HG03558 (cell line): ENCODE measurements at regions not wholly inside any gene's neighbourhood (a gene's known extent, or its start where the extent isn't known, plus 50 kb on each side); places are given as distances from the start of the nearest gene placed in this dataset.
"Not testable (repeated sequence)": the region's sequence is repeated elsewhere in the genome, so short reads cannot be mapped to it uniquely, and the experiment has no call there.

Source experiments
- ATAC-seq: cut with Tn5 transposase; IDR thresholded peaks from one replicate; pipeline ENCODE4 v1.9.1; 2021; ENCODE audit warnings: moderate number of reproducible peaks; ENCODE audit not compliant: unreplicated experiment; ENCODE audit errors: extremely low read depth

DNA sequence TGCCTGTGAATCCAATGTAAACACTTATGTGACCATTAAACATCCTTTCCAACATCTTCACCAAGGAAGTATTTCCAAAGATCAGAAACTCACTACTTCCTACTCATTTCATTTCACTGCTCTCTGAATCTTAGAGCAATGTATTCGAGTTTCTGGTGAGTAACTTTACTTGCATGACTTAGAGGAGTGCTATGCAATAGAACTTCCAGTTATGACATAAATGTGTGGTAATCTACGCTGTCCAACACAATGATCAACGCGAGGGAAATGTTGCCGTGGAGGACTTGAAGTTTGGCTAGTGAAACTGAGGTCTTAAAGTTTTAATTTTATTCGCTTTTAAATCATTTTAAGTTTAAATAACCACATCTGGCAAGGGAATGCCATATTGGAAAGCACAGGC is 1326.3 kb downstream of the XPNPEP1 start:
- no peak for ATAC-seq

DNA sequence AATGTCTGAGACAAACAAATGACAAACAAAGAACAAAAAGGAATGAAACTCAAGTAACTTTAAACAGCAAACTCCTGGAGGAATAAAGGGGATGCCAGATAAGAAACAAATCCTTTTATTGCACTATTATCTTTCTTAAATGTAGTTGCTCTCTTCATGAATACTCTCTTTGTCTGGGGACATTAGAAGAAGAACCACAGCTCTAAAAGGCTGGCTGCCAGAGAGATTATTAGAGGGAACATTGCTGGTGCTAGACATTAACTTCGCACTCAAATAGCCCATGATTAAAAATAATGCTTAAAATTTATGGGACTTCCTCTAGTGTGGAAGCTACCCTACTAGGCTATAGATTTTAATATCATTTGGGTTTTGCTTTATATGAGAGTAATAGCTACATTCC is 1330.4 kb downstream of the XPNPEP1 start:
- no peak for ATAC-seq

DNA sequence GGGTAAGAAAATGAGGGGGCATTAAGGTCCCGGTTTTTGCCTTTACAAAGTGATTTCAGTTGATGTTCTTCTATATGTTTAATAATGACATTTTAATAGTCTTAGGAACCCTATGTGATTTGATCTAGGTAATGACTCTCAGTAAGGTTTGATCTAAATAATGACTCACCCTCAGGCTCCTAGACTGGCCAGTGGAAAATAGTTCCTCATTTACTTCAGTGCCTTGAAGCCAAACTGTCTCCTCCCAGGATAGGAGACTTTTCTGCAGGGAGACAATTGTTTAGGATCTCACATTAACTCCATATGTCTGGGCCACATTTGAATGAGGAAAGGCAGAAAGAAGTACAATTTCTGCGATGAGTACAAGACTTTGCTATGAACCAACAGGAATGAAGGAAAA is 1331.9 kb downstream of the XPNPEP1 start:
- no peak for ATAC-seq

DNA sequence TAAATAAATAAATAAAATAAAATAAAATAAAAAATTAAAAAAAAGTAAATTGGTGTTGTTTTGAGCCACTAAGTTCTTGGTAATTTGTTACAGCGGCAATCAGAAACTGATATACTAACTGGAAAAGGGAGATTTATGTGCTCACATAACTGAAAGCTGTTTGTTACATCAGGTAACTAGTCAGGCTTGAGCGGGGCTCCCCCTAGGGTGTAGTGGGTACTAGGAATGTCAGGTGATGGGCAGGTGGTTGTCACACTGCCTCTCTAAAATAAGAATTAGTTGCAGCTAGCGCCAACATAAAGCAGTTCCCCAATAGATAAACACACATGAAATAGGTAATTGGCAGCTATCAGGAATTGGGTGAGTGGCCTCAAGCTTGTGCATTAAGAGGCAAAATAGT is 1336.9 kb downstream of the XPNPEP1 start:
- no peak for ATAC-seq

DNA sequence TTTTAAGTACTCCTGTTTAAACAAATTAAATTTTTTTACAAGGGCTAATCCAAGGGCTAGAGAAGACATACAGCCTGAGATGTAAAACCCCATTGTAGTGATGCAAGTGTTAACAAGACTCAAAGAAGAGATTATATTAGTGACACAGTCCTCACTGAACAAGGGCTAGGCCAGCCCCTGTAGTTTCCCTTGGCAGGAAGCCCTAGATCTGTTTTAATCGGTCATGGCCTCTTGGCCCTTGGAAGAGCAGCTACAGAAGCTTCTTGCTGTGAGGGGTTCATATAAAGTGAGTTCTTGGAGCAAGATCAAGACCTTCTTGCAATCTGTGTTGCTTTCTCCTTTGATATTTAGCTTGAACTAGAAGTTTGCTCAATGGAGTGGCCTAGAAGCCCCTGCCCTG is 1339.4 kb downstream of the XPNPEP1 start:
- ATAC-seq: no peak

DNA sequence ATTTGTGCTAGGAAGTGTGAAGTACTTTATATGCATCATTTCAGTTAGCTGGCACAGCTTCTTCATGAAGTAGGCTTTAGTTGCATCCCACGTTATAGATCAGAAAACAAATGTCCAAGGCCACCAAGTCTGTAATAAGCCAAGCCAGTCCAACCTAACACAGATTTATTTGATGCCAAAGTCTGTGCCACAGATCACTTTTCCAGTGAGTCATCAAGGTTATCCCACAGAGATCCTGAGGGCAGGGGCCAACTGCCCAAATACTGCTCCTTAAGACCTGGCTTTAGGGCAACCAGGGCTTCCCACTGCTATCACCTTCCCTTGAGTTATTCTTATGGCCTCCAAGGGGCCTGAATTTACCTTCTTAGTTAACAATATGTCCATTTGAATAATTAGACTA is 1340.4 kb downstream of the XPNPEP1 start:
- ATAC-seq: no peak

DNA sequence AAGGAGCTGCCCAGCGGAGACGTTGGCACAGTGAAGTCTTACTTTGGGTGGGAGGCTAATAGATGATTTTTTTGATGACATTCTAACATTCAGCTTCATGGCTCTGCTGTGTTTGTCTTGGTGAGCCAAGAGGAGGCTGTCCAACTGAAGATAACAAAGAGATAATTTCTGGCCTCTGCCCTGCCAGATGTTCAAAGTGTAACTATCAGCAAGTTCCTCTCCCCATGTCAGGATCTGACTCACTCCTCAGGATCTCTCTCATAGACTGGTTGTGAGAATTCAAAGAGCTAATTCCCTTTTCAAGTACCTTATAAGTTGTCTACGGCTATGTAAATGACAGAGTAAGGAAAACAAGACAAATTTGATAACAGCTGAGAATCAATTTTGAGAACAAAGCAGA is 1340.9 kb downstream of the XPNPEP1 start:
- ATAC-seq: no peak

DNA sequence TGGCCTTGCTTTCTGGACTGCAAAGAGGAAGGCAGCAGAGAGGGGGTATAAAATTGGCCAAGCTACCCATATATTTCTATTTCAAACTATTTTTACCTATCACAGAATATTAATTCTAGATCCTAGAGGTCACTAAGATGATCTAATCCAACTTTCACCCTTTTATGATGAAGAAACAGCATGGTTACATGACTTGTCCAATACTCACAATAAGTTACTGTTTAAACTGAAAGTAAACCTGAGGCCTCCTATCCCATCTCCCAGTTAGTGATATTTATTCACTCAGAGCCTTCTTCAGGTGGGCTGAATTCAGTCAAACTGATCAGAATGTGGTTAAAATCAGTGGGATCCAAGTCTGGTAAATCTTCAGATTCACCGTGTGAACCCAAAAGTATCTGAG is 1345.1 kb downstream of the XPNPEP1 start:
- ATAC-seq: no peak

DNA sequence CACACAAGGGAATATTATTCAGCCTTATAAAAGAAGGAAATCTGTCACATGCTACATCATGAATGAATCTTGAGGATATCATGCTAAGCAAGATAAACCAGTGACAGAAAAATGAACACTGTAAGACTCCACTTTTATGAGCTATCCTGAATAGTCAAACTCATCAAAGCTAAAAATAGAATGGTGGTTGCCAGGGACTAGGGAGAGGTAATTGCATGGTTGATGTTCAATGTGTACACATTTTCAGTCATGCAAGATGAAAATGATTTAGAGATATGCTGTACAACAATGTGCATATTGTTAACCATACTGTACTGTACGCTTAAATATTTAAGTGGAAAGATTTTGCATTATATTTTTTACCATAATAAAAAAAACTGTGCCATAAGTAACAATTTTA is 1349.1 kb downstream of the XPNPEP1 start:
- no peak for ATAC-seq

DNA sequence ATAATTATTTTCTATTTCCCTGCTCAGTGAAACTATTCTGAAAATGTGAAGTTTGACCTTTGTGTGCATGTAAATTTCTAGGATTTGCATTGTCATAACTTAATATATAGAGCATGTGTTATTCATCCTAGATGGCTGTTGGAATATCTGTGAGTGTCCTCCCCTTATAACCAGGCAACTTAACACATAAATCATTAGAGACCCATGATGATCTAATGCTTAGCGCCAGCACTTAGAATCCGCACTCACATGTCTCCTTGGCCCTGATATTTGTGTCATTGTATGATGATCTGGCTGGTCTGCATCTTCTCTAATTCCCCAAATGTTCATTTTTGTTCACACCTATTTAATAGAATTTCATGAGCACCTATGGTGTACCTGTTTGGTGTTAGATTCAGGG is 1354.5 kb downstream of the XPNPEP1 start:
- no peak for ATAC-seq

DNA sequence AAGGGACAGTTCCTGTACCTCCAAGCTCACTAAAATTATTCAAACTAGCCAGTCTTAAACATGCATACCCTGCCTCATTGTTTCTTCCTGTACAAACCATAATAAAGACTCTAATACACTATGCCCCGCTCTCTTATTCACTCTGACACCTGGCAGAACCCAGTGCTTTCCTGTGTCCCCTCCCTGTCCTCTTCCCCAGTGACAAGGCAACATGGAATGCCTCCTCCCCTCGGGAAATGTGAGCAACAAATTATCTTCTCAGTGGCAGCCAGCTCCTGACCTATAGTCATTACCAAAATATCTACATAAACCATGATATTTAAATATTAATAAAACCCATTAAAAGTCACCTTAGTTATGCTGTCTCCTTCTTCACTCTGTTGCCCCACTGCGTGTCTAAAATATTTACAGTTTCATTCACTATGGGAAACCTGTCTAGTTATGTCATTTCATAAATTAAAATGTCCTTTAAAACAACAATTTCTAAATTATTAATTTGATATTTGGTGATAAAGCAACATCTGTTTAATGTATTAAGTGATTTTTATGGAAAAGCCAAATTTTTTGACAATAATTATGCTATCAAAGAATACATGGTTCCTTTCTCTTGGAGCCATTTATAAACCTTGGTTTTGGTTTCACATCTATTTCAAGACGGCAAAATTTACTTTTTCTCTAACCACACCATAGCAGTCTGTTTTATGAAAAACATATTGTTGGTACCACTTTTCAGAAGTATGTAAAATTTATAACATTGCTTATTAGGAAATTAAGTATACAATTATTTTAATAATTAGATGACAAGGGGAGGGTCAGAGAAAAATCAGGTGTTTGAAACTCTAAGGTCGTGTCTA is 1355.2 kb downstream of the XPNPEP1 start:
- no peak for ATAC-seq

DNA sequence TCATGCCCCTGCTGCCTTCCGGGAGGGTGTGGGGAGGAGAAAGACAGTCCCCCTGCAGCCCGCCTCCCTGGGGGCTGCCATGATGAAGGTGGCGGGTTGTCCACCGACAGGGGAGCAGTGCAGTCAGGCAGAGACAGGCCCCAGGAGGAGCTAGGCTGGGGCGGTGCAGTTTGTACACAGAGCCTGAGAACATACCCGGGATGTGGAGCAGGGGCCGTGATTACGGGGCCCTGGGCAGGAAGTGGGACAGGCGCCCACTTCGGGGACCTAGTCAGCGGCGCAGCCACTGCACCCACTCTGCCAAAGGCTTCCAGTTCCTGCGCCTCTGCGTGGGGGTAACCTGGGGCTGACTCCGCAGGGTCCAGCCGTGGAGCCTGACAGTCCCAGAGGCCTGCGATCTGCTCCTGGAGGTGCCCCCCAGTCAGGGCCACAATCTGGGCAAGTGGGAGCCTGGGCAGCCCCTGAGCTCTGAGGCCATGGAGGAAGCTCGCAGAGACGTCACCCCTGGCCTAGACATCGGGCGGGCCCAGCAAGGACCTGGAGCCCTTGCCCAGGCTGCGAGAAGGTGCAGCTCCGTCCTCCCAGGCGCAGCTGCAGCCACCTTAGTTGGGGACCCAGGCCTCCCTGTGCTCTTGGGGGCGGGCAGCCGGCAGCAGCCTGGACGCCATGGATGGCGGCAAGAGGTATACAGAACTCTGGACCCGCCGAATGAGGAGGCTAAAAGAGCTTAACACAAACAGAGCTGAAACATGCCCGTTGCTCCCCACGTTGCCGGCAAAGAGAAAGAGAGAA is 1356.8 kb downstream of the XPNPEP1 start:
- no peak for ATAC-seq

DNA sequence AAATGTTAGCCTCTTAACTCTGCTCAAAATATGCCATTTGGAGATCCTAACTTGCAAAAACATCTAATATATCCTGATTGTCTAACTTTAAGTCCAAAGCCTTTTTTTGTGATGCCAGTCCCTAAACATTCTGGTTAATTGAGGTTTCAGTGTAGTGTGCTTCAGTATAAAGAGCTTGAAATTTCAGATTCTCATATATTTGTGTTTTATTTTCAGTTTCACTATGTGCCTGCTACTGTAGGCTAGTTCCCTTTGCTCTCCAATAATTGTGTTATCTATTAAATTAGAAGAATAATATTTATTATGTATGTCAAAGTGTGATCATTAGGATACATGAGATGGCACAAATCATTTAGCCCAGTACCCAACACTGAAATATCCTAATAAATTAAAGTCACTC is 1361.2 kb downstream of the XPNPEP1 start:
- no peak for ATAC-seq

DNA sequence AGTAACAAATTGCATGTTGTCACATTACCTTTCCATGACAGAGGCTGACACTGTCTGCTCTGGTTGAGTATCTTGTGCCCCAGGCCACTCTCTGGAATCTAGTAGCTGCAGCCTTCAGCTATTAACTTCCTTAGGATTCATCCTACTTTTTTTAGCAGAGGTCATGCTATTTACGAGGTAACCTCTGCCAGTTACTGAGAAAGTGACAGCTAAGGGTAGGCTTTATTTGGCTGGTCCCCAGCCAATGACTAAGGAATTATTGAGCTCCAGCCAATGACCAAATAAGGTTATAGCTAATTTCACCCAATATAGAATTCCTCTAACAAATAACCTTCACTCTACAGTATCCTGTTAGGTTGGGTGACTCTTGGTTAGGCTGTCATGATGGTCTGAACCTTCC is 1361.7 kb downstream of the XPNPEP1 start:
- no peak for ATAC-seq

DNA sequence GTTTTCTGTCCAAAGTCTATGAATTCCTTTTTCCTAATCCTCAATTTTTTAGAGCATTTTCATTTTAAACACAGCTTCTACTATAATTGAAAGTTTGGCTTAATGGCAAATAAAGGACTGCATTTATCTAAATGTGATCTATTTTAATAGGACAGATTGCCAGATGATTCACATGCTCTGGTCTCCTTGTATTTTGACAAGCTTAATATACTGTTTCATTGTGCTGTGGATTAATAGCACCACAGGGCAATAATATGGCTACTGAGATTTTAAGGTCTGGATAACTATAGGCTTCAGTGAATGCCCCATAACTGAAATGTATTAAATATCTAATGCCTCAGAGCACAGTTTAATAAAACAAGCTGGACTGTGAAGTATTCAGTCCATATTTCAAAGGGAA is 1362.8 kb downstream of the XPNPEP1 start:
- no peak for ATAC-seq

DNA sequence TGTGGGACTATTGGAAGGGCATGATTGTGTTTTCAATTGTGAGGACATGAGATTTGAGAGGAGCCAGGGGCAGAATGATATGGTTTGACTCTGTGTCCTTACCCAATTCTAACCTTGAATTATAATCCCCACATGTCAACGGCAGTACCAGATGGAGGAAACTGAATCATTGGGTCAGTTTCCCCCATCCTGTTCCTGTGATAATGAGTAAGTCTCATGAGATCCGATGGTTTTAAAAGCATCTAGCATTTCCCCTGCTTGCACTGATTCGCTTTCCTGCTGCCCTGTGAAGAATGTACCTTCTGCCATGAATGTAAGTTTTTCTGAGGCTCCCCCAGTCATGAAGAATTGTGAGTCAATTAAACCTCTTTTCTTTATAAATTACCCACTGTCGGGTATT is 1367.1 kb downstream of the XPNPEP1 start:
- ATAC-seq: no peak

DNA sequence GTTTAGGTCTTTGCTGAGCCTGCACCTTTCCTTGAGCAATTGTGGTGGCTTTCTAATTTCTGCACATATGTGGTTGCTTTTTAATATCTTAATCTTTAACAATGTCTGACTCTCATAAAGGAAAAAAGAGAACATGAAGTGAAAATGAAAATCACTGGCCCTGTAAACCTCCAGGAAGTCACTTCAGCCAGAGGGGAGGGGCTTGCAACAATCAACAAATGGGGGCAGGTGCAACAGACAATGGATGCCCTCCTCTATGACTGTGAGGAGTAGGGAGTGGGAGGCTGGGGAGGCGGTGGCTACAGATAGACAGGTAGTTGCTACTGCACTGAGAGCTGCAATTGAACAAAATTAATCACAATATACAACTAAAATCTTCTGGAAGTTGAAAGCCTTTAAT is 1377.4 kb downstream of the XPNPEP1 start:
- peak; percentile 48 for ATAC-seq

DNA sequence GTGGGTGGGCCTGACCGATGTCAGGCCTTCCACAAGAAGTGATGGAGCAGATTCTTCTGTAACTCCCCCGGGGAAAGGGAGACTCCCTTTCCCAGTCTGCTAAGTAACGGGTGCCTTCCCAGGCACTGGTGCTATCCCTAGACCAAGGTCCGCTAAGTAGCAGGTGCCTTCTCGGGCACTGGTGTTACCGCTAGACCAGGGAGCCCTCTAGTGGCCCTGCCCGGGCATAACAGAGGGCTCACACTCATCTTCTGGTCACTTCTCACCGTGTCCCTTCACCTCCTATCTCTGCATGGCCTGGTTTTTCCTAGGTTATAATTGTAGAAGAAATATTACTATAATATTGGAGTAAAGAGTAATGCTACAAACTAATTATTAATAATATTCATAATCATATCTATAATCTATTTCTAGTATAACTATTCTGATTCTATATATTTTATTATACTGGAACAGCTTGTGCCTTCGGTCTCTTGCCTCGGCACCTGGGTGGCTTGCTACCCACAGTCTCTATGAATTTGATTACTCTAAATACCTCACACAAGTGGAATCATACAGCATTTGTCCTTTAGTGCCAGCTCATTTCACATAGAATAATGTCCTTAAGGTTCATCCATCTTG is 1378.7 kb downstream of the XPNPEP1 start:
- peak; percentile 65 for ATAC-seq

DNA sequence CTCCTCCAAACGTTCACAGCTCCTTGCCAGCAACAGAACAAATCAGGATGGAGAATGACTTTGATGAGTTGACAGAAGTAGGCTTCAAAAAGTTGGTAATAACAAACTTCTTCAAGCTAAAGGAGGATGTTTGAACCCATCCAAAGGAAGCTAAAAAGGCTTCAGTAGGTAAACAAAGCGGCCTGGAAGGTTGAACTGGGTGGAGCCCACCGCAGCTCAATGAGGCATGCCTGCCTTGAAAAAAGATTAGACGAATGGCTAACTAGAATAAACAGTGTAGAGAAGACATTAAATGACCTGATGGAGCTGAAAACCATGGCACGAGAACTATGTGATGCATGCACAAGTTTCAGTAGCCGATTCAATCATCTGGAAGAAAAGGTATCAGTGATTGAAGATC is 1369.0 kb upstream of the SORCS1 start:
- ATAC-seq: not testable (repeated sequence)

DNA sequence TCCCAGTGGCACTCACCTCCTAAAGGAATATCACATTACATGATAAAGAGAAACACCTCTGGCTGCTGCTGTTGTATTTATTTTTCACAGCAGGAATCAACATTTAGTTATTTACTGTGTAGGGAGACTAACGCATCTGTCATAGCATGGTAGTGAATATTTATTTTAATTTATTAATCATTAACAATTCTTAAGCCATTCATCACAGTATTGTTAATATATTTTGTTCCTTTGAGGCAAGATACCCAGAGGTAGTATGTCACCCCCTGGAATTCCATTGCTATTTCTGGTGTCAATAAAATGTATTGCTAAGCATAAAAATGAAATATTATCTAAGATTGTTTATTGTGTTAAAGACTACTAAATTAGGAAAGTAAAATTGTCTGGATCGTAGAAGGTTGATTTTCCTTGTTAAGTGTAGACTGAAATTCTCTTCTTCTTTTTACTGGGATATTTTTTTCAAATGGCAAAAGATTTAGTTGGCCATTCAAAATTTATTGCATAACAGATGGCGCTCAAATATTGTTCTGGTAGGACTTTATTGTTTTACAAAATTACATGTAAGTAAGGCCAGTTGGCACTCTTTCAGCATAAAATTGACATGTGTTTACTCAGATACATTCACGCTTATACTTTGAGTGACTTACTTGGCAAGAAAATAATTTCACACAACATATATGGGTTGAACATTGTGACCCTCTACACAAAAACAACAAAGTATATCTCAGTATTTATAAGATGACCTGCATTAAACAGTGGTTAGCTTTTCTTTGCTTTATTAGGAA is 1358.7 kb upstream of the SORCS1 start:
- no peak for ATAC-seq
